H9 (cell line): ENCODE measurements at regions not wholly inside any gene's neighbourhood (a gene's known extent, or its start where the extent isn't known, plus 50 kb on each side); places are given as distances from the start of the nearest gene placed in this dataset.

Source experiments
- DNase-seq: peaks from one replicate; pipeline ENCODE4 v3.0.0-alpha.2; 2017
- H2AFZ ChIP-seq: one replicate; pipeline ENCODE4 v1.6.1; 2013; ENCODE audit warnings: mild to moderate bottlenecking, low read length, control low read depth, moderate library complexity
- H2AK5ac ChIP-seq: 2 replicates; pipeline ENCODE4 v1.6.1; 2013; ENCODE audit warnings: low read length, control low read depth, mixed read lengths; ENCODE audit not compliant: insufficient read length
- H2BK120ac ChIP-seq: one replicate; pipeline ENCODE4 v1.6.1; 2013; ENCODE audit warnings: low read depth, mild to moderate bottlenecking, low read length, control low read depth, inconsistent platforms; ENCODE audit not compliant: poor library complexity, severe bottlenecking
- H2BK12ac ChIP-seq: 2 replicates; pipeline ENCODE4 v1.6.1; 2013; ENCODE audit warnings: low read length, control low read depth, mixed read lengths, low read depth; ENCODE audit not compliant: insufficient read length
- H2BK15ac ChIP-seq: 2 replicates; pipeline ENCODE4 v1.6.1; 2013; ENCODE audit warnings: low read depth, low read length, control low read depth
- H2BK20ac ChIP-seq: one replicate; pipeline ENCODE4 v1.6.1; 2013; ENCODE audit warnings: low read depth, mild to moderate bottlenecking, low read length, control low read depth, inconsistent platforms; ENCODE audit not compliant: poor library complexity, severe bottlenecking
- H2BK5ac ChIP-seq: 2 replicates; pipeline ENCODE4 v1.6.1; 2013; ENCODE audit warnings: low read length, control low read depth, mixed read lengths; ENCODE audit not compliant: insufficient read length
- H3K14ac ChIP-seq: 2 replicates; pipeline ENCODE4 v1.6.1; 2013; ENCODE audit warnings: low read length, control low read depth; ENCODE audit not compliant: insufficient read depth
- H3K18ac ChIP-seq: 2 replicates; pipeline ENCODE4 v1.6.1; 2013; ENCODE audit warnings: low read depth, mild to moderate bottlenecking, mixed read lengths, low read length, control low read depth; ENCODE audit not compliant: insufficient read length
- H3K23ac ChIP-seq: 2 replicates; pipeline ENCODE4 v1.6.1; 2013; ENCODE audit warnings: low read length, control low read depth, mixed read lengths, low read depth; ENCODE audit not compliant: insufficient read length
- H3K23me2 ChIP-seq: 2 replicates; pipeline ENCODE4 v1.6.1; 2013; ENCODE audit warnings: low read depth, mild to moderate bottlenecking, mixed read lengths, low read length, control low read depth; ENCODE audit not compliant: insufficient read length, poor library complexity, severe bottlenecking
- H3K27ac ChIP-seq: 2 replicates; pipeline ENCODE4 v1.5.1; 2013; ENCODE audit warnings: low read length, control low read depth, mixed read lengths, low read depth; ENCODE audit not compliant: insufficient read length
- H3K27me3 ChIP-seq: 2 replicates; pipeline ENCODE4 v1.6.1; 2013; ENCODE audit warnings: low read length, control low read depth, inconsistent platforms; ENCODE audit not compliant: insufficient read depth
- H3K4ac ChIP-seq: 2 replicates; pipeline ENCODE4 v1.6.1; 2013; ENCODE audit warnings: low read depth, mild to moderate bottlenecking, control low read depth, inconsistent platforms, low read length, moderate library complexity
- H3K4me1 ChIP-seq: 2 replicates; pipeline ENCODE4 v1.6.1; 2013; ENCODE audit warnings: low read length, control low read depth, inconsistent platforms; ENCODE audit not compliant: insufficient read depth
- H3K4me2 ChIP-seq: 2 replicates; pipeline ENCODE4 v1.6.1; 2013; ENCODE audit warnings: low read length, control low read depth, mixed read lengths; ENCODE audit not compliant: insufficient read length, insufficient read depth
- H3K56ac ChIP-seq: 2 replicates; pipeline ENCODE4 v1.6.1; 2013; ENCODE audit warnings: low read depth, mild to moderate bottlenecking, mixed read lengths, low read length, control low read depth; ENCODE audit not compliant: insufficient read length
- H3K79me1 ChIP-seq: 2 replicates; pipeline ENCODE4 v1.6.1; 2013; ENCODE audit warnings: low read depth, mild to moderate bottlenecking, moderate library complexity, low read length, control low read depth, inconsistent platforms; ENCODE audit not compliant: insufficient read depth, poor library complexity, severe bottlenecking
- H3K79me2 ChIP-seq: 2 replicates; pipeline ENCODE4 v1.6.1; 2013; ENCODE audit warnings: low read length, control low read depth, inconsistent platforms; ENCODE audit not compliant: insufficient read depth
- H3K9ac ChIP-seq: 2 replicates; pipeline ENCODE4 v1.6.1; 2013; ENCODE audit warnings: low read length, control low read depth, mixed read lengths; ENCODE audit not compliant: insufficient read length; ENCODE audit errors: extremely low read depth
- H3K9me3 ChIP-seq: one replicate; pipeline ENCODE4 v1.6.1; 2013; ENCODE audit warnings: low read depth, low read length, inconsistent platforms; ENCODE audit not compliant: control insufficient read depth
- H3T11ph ChIP-seq: one replicate; pipeline ENCODE4 v1.6.1; 2013; ENCODE audit warnings: mild to moderate bottlenecking, low read length, control low read depth, inconsistent platforms
- H4K20me1 ChIP-seq: one replicate; pipeline ENCODE4 v1.6.1; 2013; ENCODE audit not compliant: control insufficient read depth, insufficient read length, insufficient read depth
- H4K5ac ChIP-seq: 2 replicates; pipeline ENCODE4 v1.6.1; 2013; ENCODE audit warnings: low read depth, mild to moderate bottlenecking, mixed read lengths, low read length, control low read depth; ENCODE audit not compliant: insufficient read length
- H4K8ac ChIP-seq: replicated peaks from 2 replicates; pipeline ENCODE4 v1.6.1; 2013; ENCODE audit warnings: low read length, control low read depth, mixed read lengths, low read depth; ENCODE audit not compliant: insufficient read length
- H4K91ac ChIP-seq: 2 replicates; pipeline ENCODE4 v1.6.1; 2013; ENCODE audit warnings: low read depth, mild to moderate bottlenecking, moderate library complexity, mixed read lengths, low read length, control low read depth; ENCODE audit not compliant: insufficient read length
- H3K27ac Mint-ChIP-seq, 3 experiments: 2 replicates in 2 of 3; 3 replicates in 1 of 3; pipeline ENCODE4 v1.8.0; 2020 to 2021; ENCODE audit warnings: mixed read lengths in 3 of 3, mild to moderate bottlenecking in 1 of 3, moderate library complexity in 1 of 3
- H3K27me3 Mint-ChIP-seq: 2 replicates; pipeline ENCODE4 v1.8.0; 2021; ENCODE audit warnings: low read depth, mild to moderate bottlenecking, moderate library complexity, mixed read lengths
- H3K36me3 Mint-ChIP-seq, 3 experiments: 2 replicates in 2 of 3; 3 replicates in 1 of 3; pipeline ENCODE4 v1.8.0; 2020 to 2021; ENCODE audit warnings: low read depth in 3 of 3, mixed read lengths in 3 of 3; ENCODE audit not compliant: insufficient read depth in 1 of 3
- H3K4me1 Mint-ChIP-seq, 2 experiments: 2 replicates each; pipeline ENCODE4 v1.8.0; 2020; ENCODE audit warnings: mixed read lengths in 2 of 2
- H3K4me3 Mint-ChIP-seq, 2 experiments: 2 replicates in 1 of 2; 3 replicates in 1 of 2; pipeline ENCODE4 v1.8.0; 2020 to 2021; ENCODE audit warnings: mild to moderate bottlenecking in 2 of 2, mixed read lengths in 2 of 2, moderate library complexity in 1 of 2
- H3K9me3 Mint-ChIP-seq, 2 experiments: 2 replicates in 1 of 2; 3 replicates in 1 of 2; pipeline ENCODE4 v1.8.0; 2020; ENCODE audit warnings: mild to moderate bottlenecking in 2 of 2, mixed read lengths in 2 of 2, moderate library complexity in 1 of 2
- CTCF ChIP-seq: fragments of 200-600 bp; sonication (generic); conservative IDR thresholded peaks from 3 replicates; pipeline ENCODE4 v1.8.0; 2021; ENCODE audit warnings: antibody characterized with exemption, mild to moderate bottlenecking
- WGBS: extraction: QIAGEN DNeasy Blood & Tissue Kit; methylation state at CpG from one replicate; pipeline ENCODE4 v1.1.7; 2013; ENCODE audit warnings: missing lambda C conversion rate, low lambda C conversion rate, mixed read lengths; ENCODE audit not compliant: insufficient read length; ENCODE audit errors: extremely low coverage; 5-methylcytosine and 5-hydroxymethylcytosine counted together

GRCh38 chr4:170674176-170674575 lies 584.4 kb upstream of the AADAT start:
- Histone ChIP-seq H2BK12ac (no peak overlapping the region), H3K18ac (no peak overlapping the region), H3K14ac (no peak overlapping the region), H3K4ac (no peak overlapping the region), H3K56ac (no peak overlapping the region), H4K91ac (no peak overlapping the region), H2BK15ac (no peak overlapping the region), H4K8ac (no peak overlapping the region), H3K27ac (no peak overlapping the region), H4K5ac (no peak overlapping the region), H2AFZ (no peak overlapping the region), H3K23me2 (no peaks in the 10 kb centered on the region), H3K79me2 (no peaks in the 10 kb centered on the region), H4K20me1 (no peaks in the 10 kb centered on the region), H3K23ac (no peak overlapping the region), H2BK20ac (no peak overlapping the region), H3K4me2 (no peak overlapping the region), H3K27me3 (no peaks in the 10 kb centered on the region), H2BK5ac (no peak overlapping the region), H3K4me1 (no peaks in the 10 kb centered on the region; the same call in 1 of the 2 replicates), H2BK120ac (no peak overlapping the region), H3K9ac (no peak overlapping the region), H2AK5ac (no peak overlapping the region), H3T11ph (no peak overlapping the region), H3K9me3 (no peaks in the 10 kb centered on the region), H3K79me1 (no peaks in the 10 kb centered on the region)
- WGBS, result no CpG with 5 or more reads among the region's 1 CpG
- peaks cover 17 to 23% (median 20%) of the 10 kb centered on the region in 3 experiments for H3K36me3 Mint-ChIP-seq
- peaks cover 24 to 29% of the 10 kb centered on the region in 2 experiments; a peak in 4 of 5 replicates for H3K9me3 Mint-ChIP-seq
- H3K4me1 Mint-ChIP-seq, result peaks cover 5% of the 10 kb centered on the region in 2 experiments
- H3K27me3 Mint-ChIP-seq, result no peaks in the 10 kb centered on the region
- no peak overlapping the region for H3K4me3 Mint-ChIP-seq
- TF ChIP-seq CTCF, result no peak
- DNase-seq, result no peak
- H3K27ac Mint-ChIP-seq, result no peak overlapping the region
